ENCODE measurements at regions not wholly inside any gene's neighbourhood (a gene's known extent, or its start where the extent isn't known, plus 50 kb on each side); places are given as distances from the start of the nearest gene placed in this dataset.

- FAIRE-seq: peak; percentile 49
- no peak for DNase-seq (ENCODE audit: low read depth in 1 of 2, low spot score in 1 of 2)
- peaks cover 23% of the 10 kb centered on the region for H3K4me1 ChIP-seq
- H3K27ac ChIP-seq: peak overlapping the region in 1 of 2 experiments; percentile 45; a peak in 3 of 6 replicates
- ATAC-seq: no peak
- H3K4me3 ChIP-seq: no peak overlapping the region
- POLR2A ChIA-PET: no interaction called here
- WGBS (ENCODE audit: missing lambda C conversion rate): 81% methylated on average over 2 of the region's 2 CpGs
- TF ChIP-seq POLR2A (IDR thresholded peaks at IDR 0.05; ENCODE audit: low read length) (no peak), TP53 (CRISPR knock-in tag; IDR thresholded peaks at IDR 0.05) (no peak), ZSCAN20 (CRISPR knock-in tag; IDR thresholded peaks at IDR 0.05) (no peak), KDM5A (IDR thresholded peaks at IDR 0.05) (no peak), MAX (IDR thresholded peaks at IDR 0.05) (no peak), CHD4 (IDR thresholded peaks at IDR 0.05; ENCODE audit: borderline replicate concordance) (no peak), FOSL2 (IDR thresholded peaks at IDR 0.05) (no peak), FOSL2 (CRISPR knock-in tag; IDR thresholded peaks at IDR 0.05) (no peak), CBX2 (IDR thresholded peaks at IDR 0.05; ENCODE audit: borderline replicate concordance, low read depth) (no peak), SMC3 (IDR thresholded peaks at IDR 0.05) (no peak), HOXA7 (CRISPR knock-in tag; IDR thresholded peaks at IDR 0.05) (no peak), JUNB (IDR thresholded peaks at IDR 0.05) (no peak), KDM1A (IDR thresholded peaks at IDR 0.05; ENCODE audit: low read depth) (no peak), HEYL (CRISPR knock-in tag; IDR thresholded peaks at IDR 0.05) (no peak)
- CTCF ChIA-PET: no interaction called here
- no peak overlapping the region for H3K4me2 ChIP-seq
- no peaks in the 10 kb centered on the region for H3K9me3 ChIP-seq
Observed at GRCh38 chr7:81209059-81209458, 290.2 kb upstream of the SEMA3C start.

DNA sequence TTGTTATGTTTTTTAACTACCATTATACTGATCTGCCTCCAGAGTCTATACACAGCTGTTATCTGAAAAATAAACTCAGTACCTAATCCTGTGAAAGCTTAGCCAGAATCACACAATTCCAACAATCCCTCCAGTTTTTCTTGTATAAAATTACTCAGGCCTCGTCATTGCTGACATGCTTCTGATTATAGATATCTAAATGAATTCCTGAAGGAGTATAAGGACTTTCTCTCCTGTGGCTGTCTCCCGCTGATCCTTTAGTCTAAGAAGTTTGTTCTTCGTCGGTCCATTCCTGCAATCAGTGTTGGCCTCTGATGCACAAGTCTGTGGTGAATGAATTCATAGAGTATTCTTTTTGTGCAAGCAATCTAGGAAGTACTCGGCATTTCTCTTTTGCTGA is 288.9 kb upstream of the SEMA3C start:
- peaks cover 23% of the 10 kb centered on the region for H3K4me1 ChIP-seq
- no peak for ATAC-seq
- POLR2A ChIA-PET: no interaction called here
- 90% methylated on average over 5 of the region's 5 CpGs for WGBS (ENCODE audit: missing lambda C conversion rate)
- CTCF ChIA-PET: no interaction called here
- no peak for DNase-seq (ENCODE audit: low read depth in 1 of 2, low spot score in 1 of 2)
- no peaks in the 10 kb centered on the region for H3K9me3 ChIP-seq
- no peak for TF ChIP-seq FOXS1 (CRISPR knock-in tag; IDR thresholded peaks at IDR 0.05)
- TF ChIP-seq KDM5A (IDR thresholded peaks at IDR 0.05): no peak
- no peak for TF ChIP-seq EHMT2 (IDR thresholded peaks at IDR 0.05; ENCODE audit: low read depth)
- no peak for TF ChIP-seq CBX8 (IDR thresholded peaks at IDR 0.05)
- no peak for TF ChIP-seq HOXA7 (CRISPR knock-in tag; IDR thresholded peaks at IDR 0.05)
- TF ChIP-seq EHF (CRISPR knock-in tag; IDR thresholded peaks at IDR 0.05): no peak
- no peak for TF ChIP-seq POLR2AphosphoS2 (conservative IDR thresholded peaks at IDR 0.05; ENCODE audit: low read length)
- TF ChIP-seq ELK1 (IDR thresholded peaks at IDR 0.05; ENCODE audit: low read depth, low read length): no peak
- no peak for TF ChIP-seq CHD4 (IDR thresholded peaks at IDR 0.05; ENCODE audit: borderline replicate concordance)
- no peak overlapping the region for H3K27ac ChIP-seq
- no peak overlapping the region for H3K4me2 ChIP-seq
- no peak overlapping the region for H3K4me3 ChIP-seq
- FAIRE-seq: no peak

- TF ChIP-seq JUN (IDR thresholded peaks at IDR 0.05) (no peak), NPAS2 (CRISPR knock-in tag; IDR thresholded peaks at IDR 0.05; ENCODE audit: borderline replicate concordance) (no peak), RFX5 (IDR thresholded peaks at IDR 0.05) (no peak), PHF8 (IDR thresholded peaks at IDR 0.05; ENCODE audit: borderline replicate concordance, low read depth) (no peak), KDM5A (IDR thresholded peaks at IDR 0.05) (no peak)
- POLR2A ChIA-PET: no interaction called here
- WGBS (ENCODE audit: missing lambda C conversion rate): 87% methylated on average over 2 of the region's 2 CpGs
- peaks cover 23% of the 10 kb centered on the region for H3K4me1 ChIP-seq
- H3K27ac ChIP-seq: no peak overlapping the region
- no peaks in the 10 kb centered on the region for H3K9me3 ChIP-seq
- H3K4me2 ChIP-seq: no peak overlapping the region
- no peak overlapping the region for H3K4me3 ChIP-seq
- ATAC-seq (no peak), FAIRE-seq (no peak), DNase-seq (ENCODE audit: low read depth in 1 of 2, low spot score in 1 of 2) (no peak)
- CTCF ChIA-PET: no interaction called here
Observed at GRCh38 chr7:81206667-81207360, 288.0 kb upstream of the SEMA3C start.
